ENCODE measurements at regions not wholly inside any gene's neighbourhood (a gene's known extent, or its start where the extent isn't known, plus 50 kb on each side); places are given as distances from the start of the nearest gene placed in this dataset.

DNA sequence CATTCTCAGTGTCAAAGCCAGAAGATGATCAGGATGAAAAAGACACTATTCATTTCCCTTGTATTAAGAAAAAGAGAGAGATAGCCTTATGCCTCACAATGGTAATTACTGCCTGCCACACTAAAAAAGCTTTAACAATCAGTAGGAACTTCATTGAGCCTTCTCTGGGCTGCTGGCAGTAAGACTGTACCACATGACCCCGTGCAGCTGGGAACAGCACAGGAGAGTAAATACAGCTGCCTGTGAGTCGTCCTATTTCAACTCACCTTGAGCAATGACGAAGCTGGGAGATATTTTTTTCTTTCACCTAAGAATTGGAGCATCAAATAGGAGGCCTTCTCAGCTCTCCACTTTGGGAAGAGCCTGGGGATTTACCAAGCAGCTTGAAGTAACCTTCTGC, 316.3 kb downstream of the GABRB2 start:
- TF ChIP-seq POLR2A (IDR thresholded peaks at IDR 0.05; ENCODE audit: low read length) (no peak), GATA1 (IDR thresholded peaks at IDR 0.05; ENCODE audit: low read depth, low read length) (no peak)

Measured in erythroblast (primary cell).